Activated CD4-positive, alpha-beta T cell treated with anti-CD3 and anti-CD28 coated beads, Interleukin-2, Interleukin-4, amounts not matched to agents 100 ng/mL and 50 ng/mL, durations not matched to agents 16 hours and 8 hours (primary cell): ENCODE measurements at regions not wholly inside any gene's neighbourhood (a gene's known extent, or its start where the extent isn't known, plus 50 kb on each side); places are given as distances from the start of the nearest gene placed in this dataset.
"Not testable (repeated sequence)": the region's sequence is repeated elsewhere in the genome, so short reads cannot be mapped to it uniquely, and the experiment has no call there.

Experiments
- DNase-seq: peaks from one replicate; pipeline ENCODE4 v3.0.0-alpha.2; 2020; ENCODE audit warnings: low spot score

DNA sequence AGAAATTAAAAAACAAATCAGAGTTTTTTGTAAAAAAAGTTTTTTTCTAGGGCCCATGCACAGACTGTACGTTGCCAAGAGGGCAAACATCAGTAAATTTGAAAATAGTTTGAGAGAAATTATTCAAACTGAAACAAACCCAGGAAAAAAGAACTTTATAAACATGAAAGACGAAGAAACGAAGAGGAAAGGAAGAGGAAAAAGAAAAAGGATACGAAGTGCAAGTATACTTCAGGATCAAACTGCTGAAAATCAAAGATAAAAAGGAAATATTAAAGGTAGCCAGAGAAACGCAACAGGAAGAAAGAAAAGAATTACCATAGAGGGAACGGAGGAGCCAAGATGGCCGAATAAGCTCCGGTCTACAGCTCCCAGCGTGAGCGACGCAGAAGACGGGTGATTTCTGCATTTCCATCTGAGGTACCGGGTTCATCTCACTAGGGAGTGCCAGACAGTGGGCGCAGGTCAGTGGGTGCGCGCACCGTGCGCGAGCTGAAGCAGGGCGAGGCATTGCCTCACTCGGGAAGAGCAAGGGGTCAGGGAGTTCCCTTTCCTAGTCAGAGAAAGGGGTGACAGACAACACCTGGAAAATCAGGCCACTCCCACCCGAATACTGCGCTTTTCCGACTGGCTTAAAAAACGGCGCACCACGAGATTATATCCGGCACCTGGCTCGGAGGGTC is 94.4 kb upstream of the GAS1 start:
- not testable (repeated sequence) for DNase-seq

GRCh38 chr9:87049929-87050608 is 102.8 kb upstream of the GAS1 start:
- DNase-seq: not testable (repeated sequence)

DNA sequence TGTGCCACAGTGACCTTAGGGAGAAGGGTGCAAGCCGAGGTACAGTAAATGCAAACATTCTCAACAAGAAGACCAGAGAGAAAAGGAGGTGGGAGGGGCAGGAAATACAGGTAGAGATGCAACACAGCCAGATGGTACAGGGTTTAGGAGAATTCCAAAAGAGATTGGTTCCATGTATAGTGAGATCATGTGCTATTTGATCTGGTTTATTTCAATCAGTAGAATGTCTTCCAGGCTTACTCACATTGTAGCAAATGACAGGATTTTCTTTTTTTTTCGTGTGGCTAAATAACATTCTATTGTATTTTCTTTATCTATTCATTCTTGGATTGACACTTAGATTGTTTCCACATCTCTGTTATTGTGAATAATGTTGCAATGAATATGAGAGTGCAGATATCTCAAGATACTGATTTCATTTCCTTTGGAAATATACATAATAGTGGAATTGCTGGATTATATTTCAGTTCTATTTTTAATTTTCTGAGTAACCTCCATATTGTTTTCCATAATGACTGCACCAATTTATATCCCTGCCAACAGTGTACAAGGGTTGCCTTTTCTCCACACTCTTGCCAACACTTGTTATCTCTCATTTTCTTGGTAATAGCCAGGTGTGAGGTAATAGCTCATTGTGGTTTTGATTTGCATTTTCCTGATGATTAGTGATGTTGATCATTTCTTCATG is 107.8 kb upstream of the GAS1 start:
- DNase-seq: no peak

DNA sequence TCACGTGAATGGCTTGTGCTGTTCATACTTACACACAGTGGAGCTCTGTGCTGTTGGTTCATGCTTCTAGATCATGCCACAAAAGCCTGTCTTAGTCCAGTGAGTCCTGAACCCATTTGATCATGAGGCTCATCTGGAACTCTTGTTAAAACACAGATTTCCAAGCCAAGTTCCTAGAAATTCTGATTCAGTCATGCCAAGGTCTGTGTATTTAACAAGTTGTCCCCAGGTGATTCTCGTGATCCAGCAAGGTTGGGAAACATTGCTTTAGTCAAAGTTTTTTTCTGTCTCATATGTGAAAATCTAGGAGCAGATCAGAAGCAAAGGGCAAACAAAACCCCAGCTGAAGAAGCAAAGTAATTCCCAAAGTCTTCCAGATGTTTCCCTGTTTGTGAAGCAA is 112.5 kb upstream of the GAS1 start:
- no peak for DNase-seq

DNA sequence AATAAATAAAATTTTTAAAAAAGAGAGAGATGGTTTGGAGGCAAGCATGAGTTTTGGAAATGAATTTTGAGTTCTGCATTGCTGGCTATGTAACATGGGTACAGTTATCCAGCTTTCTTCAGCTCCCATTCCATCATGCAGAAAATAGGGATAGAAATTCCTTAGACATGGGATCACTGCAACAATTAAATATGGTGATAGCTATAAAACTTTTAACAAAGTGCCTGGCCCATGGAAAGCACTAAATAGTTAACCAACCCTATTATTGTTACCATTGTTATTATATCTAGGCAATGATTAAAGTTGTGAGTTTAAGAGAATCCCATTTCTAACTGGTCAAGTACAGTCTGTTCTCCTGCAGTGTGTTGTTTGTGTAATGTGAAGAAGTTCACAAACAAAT is 115.4 kb upstream of the GAS1 start:
- DNase-seq: no peak

- no peak for DNase-seq
These were observed 115.9 kb upstream of the GAS1 start for GRCh38 chr9:87063246-87063645.

- DNase-seq: no peak
These were observed 116.6 kb upstream of the GAS1 start for GRCh38 chr9:87063871-87064270.

- no peak for DNase-seq
These were observed 117.0 kb upstream of the GAS1 start for GRCh38 chr9:87064311-87064710.

- no peak for DNase-seq
These were observed 118.7 kb upstream of the GAS1 start for GRCh38 chr9:87065981-87066380.

DNA sequence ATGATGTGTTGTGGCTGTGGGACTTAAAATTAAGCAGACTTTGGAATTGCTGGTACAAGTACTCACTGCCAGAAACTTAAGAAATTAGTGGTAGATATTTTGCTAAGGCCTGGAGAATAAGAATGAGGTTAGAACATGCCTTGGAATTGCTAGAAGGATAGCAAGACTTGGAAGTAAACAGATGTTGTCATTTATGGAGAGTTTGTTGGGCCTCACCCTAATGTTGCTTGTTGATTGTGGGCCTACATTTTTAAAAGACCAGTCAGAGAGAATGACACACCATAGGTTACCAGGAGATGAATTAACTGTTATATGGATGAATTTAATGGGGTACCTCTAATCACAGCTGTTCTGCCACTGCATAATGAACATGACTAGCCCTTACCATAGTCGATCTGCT is 120.1 kb upstream of the GAS1 start:
- DNase-seq: no peak

GRCh38 chr9:87068177-87068840 is 121.0 kb upstream of the GAS1 start:
- no peak for DNase-seq

DNA sequence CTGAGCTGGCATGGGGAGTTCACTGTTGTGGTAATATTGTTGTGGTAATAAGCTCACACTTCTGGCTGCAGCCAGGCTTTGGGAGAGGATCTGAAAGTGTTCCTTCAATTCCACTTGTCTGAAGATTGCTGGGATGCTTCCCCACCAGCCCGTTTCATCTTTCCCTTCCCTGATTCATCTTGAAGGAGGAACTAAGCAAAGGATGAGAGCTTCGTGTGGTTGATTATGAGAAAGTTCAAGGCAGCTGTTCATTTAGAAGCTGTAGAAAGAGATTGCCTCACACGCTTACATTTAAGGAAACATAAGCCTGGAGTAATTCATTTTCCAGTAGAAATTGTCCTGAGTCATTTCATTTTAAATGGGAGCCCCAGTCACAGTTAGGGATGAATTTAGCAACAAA is 122.4 kb upstream of the GAS1 start:
- DNase-seq: no peak

DNA sequence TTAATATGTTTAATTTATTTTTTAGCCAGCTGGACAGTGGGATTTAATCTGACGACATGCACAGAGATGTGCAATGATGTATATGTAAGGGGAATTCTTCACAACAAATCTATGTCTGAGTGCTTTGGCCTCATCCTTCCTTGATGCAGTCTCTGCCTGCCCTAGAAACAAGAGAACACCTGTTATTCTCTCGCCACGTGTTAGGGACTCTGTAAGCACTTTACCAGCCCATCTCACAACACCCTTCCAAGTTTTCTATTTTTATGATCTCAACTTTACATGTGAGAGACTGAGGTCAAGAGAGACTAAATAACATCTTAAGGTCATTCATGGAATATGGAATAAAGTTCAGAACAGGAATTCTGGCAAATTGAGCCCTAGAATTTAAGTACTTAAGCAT is 123.0 kb upstream of the GAS1 start:
- DNase-seq: no peak

GRCh38 chr9:87071473-87071872 is 124.2 kb upstream of the GAS1 start:
- no peak for DNase-seq

DNA sequence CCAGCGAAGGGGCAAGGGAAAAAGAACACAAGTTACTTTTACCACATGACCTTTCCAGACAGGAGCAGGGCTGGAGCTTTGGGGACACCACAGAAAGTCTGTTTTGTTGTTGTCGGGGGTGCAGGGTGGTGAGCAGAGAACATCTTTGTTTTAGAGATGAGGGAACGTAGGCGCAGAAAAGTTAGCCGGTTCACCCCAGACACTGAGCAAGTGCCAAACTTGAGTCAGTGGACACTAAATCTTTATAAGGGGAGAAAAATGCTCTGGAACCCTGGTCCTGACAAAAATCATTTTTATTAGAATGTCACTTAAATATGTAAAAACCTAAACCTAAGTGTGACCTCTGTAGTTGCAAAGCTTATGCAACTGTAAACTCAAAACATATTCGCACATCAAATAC is 126.4 kb upstream of the GAS1 start:
- no peak for DNase-seq

GRCh38 chr9:87075537-87075936 is 128.2 kb upstream of the GAS1 start:
- no peak for DNase-seq

GRCh38 chr9:87076825-87077224 is 129.5 kb upstream of the GAS1 start:
- no peak for DNase-seq

GRCh38 chr9:87077986-87078385 is 130.7 kb upstream of the GAS1 start:
- no peak for DNase-seq

DNA sequence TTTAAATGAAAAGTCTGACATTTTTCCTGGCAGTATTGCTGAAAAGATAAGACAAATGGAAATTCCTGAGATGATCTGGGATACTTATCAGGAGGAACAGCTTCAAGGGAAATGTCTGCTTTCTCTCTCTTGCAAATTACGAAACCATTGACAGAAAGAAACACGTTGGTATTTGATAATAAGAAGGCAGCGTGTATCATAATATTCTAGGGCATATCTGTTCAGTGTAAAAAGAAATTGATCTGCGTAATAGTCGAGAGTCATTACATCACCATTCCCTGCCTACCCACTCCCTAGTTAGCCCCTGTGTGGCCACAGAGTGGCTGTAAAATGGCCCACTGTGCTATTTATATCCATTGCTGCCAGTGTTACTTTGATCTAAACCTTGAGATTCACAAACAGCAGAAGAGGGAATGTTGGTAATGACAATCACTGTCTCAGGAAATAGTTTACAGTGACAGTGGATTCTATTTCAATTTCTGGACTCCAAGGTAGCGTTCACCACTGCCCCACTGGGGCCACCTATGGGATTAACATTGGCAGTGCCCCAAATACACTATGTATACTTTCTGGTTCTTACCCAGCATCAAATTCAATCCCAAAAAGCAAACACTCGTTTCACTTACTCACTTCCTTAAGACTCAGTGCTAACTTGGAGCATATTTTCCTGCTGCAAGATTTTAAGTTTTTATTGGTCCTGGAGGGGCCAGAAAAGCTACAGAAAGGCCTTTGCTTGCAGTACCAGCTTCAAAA is 133.4 kb upstream of the GAS1 start:
- DNase-seq: no peak

DNA sequence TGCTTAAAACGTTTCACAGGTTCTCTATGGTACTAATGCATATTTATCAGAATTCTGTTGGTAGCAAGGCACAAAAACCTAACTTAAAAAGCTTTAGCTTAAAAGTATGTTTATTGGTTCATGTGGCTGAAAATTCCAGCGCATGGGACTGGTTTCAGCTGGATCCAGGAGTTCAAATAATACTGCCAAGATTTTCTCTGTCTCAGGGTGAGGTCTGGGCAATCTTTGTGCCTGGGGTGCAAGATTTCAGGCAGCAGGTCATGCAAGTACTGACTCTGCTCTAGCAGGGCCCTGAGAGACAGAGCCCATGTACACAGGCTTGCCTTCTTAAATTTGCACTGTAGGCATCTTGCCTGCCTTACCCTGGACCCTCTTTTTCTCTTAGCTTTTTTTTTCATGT is 134.2 kb upstream of the GAS1 start:
- no peak for DNase-seq

DNA sequence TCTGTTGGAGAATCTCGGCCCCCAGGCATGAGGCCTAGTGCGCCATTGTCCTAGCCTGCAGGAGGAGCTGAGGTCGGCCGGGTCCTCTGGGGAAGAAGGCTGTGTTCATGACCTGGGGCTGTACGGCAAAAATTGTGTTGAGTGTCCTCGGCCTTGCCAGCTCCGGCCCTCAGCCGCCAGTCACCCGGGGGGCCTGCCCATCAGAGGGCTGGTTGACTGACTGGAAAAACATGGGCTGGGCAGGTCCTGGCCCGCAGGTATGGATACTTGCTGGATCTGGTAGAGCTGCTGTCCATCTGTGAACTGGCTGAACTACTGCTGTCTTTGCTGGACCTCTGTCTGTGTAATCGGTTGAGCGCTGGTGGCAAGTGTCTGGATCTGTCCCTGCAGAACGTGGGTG is 136.7 kb upstream of the GAS1 start:
- no peak for DNase-seq

GRCh38 chr9:87084407-87084806 is 137.1 kb upstream of the GAS1 start:
- no peak for DNase-seq
